Cardiac fibroblast (primary cell): ENCODE measurements at regions not wholly inside any gene's neighbourhood (a gene's known extent, or its start where the extent isn't known, plus 50 kb on each side); places are given as distances from the start of the nearest gene placed in this dataset.

ENCODE experiments used
- DNase-seq, 2 donors: peaks; one replicate each; pipeline versions ENCODE4 v3.0.0 to v3.0.0-alpha.2; 2010; ENCODE audit warnings: low read depth in 2 of 2
- H3K4me3 ChIP-seq, 2 donors: replicated peaks in 1 of 2; 1 replicate in 1 of 2; 2 replicates in 1 of 2; pipeline ENCODE4 v1.5.1; 2011; ENCODE audit warnings: low read depth in 2 of 2, low read length in 2 of 2, mild to moderate bottlenecking in 2 of 2, moderate library complexity in 1 of 2
- CTCF ChIP-seq: IDR thresholded peaks from one replicate; pipeline ENCODE4 v1.5.1; 2011; ENCODE audit warnings: low read depth, mild to moderate bottlenecking, low read length, inconsistent platforms

- no peak for DNase-seq
- H3K4me3 ChIP-seq = no peak overlapping the region
- TF ChIP-seq CTCF = no peak
Observed at GRCh38 chr5:125276096-125276495, 529.7 kb upstream of the ZNF608 start.

- no peak for TF ChIP-seq CTCF
- H3K4me3 ChIP-seq = no peak overlapping the region
- peak; percentile 54 to 93 for DNase-seq
Observed at GRCh38 chr5:125277494-125278154, 531.2 kb upstream of the ZNF608 start.

DNA sequence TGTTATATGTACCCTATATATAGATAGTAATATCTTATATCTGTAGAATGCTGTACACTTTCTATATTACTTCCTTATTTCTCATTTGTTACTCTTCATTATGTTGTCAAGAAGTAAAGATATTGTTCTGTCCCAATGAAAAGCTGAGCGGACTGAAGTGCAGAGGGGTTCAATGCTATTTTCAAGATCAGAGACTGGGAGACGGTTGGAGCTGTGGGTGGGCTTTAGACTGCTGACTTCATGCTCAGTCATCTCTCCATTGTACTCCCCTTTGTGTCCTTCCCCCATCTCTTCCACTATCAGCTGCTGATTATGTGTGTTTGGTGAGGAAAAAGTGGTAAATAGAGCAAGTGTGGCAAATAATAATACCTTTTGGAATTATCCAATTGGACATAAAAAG lies 532.3 kb upstream of the ZNF608 start:
- no peak overlapping the region for H3K4me3 ChIP-seq
- TF ChIP-seq CTCF = no peak
- DNase-seq = no peak

DNA sequence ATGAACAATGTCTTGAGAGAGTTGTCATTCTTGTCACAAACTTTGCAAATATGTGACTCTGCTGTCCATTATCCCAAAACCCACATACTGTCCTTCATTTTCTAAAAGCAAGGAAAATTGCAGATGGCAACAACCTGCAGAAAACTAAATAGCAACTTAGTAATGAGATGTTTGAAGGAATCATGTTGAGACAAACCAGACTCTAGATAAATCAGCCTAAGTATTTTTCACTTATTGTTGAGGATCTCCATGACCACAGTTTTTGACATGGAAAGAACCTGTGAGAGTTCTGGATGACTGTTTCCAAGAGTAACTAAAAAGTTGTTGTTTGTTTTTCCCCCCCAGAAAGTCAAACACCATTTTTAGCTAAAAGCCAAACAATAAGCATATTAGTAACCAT lies 535.2 kb upstream of the ZNF608 start:
- DNase-seq = no peak
- H3K4me3 ChIP-seq = no peak overlapping the region
- TF ChIP-seq CTCF = no peak

- no peak overlapping the region for H3K4me3 ChIP-seq
- no peak for TF ChIP-seq CTCF
- no peak for DNase-seq
Observed at GRCh38 chr5:125283372-125283771, 536.9 kb upstream of the ZNF608 start.

DNA sequence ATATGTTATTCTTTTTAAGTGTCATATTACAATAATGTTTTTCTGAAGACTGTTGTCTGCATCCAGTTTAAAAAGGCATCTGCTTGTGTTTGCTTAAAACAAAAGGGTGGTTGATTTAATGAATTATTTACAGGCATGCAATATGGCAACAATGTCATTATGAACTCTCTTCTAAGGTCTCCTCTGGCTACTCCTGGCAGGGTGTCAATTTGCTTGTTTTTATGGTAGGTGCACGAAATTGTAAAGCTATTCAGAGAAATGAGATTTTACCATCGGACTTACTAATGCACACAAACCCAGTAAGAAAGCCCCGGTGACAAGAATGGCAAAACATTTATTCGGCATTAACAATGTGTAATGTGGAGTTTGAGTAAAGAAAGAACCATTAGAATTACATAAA lies 539.8 kb upstream of the ZNF608 start:
- no peak for TF ChIP-seq CTCF
- no peak overlapping the region for H3K4me3 ChIP-seq
- DNase-seq = no peak

GRCh38 chr5:125289606-125290005 lies 543.2 kb upstream of the ZNF608 start:
- no peak for TF ChIP-seq CTCF
- no peak overlapping the region for H3K4me3 ChIP-seq
- DNase-seq = no peak
